A204.1 (cell line): ENCODE measurements at regions not wholly inside any gene's neighbourhood (a gene's known extent, or its start where the extent isn't known, plus 50 kb on each side); places are given as distances from the start of the nearest gene placed in this dataset.

Source experiments
- FAIRE-seq: peaks from 2 replicates; lab custom pipeline; 2012; peaks lifted over from hg19 to GRCh38; lab: Jason Lieb, UNC

- no peak for FAIRE-seq
These were observed 1076.8 kb downstream of the TUSC7 start for GRCh38 chr3:117786349-117786748.

DNA sequence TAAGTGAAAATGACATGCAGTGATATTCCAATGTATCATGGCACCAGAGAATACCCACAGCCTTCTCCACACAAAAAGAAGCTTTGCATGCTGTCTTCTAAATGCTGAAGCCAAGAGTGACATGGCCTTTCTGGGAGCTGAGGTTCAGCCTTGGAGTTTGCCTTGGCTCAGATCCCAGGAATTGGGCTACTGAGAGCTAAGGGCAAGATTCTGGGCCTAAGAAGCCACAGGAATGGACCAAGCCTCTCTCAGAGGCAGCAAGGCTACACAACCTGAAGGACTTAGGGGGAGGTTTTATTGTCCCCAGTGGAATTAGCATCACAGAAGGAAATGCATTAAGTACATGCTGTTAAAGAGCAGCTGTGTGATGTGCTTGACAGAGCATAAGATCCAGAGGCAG lies 1078.5 kb downstream of the TUSC7 start:
- no peak for FAIRE-seq

DNA sequence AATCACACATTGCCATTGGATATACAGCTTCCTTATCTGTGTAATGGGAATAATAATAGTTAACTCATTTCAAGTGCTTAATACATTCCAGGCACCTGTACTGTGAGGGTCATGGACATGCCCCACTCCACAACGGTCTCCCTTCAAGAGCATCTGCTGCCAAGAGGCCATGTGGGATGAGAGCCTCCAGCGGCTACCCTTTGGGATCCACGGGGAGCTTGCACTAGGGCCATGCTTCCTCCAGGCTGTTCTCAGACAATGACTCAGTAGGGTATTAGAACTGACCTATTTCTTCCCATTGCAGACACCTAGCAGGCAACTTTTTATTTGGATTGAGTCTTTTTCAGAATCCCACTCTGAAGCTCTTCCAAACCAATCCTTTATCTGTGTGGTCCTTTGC lies 1078.9 kb downstream of the TUSC7 start:
- FAIRE-seq = no peak

DNA sequence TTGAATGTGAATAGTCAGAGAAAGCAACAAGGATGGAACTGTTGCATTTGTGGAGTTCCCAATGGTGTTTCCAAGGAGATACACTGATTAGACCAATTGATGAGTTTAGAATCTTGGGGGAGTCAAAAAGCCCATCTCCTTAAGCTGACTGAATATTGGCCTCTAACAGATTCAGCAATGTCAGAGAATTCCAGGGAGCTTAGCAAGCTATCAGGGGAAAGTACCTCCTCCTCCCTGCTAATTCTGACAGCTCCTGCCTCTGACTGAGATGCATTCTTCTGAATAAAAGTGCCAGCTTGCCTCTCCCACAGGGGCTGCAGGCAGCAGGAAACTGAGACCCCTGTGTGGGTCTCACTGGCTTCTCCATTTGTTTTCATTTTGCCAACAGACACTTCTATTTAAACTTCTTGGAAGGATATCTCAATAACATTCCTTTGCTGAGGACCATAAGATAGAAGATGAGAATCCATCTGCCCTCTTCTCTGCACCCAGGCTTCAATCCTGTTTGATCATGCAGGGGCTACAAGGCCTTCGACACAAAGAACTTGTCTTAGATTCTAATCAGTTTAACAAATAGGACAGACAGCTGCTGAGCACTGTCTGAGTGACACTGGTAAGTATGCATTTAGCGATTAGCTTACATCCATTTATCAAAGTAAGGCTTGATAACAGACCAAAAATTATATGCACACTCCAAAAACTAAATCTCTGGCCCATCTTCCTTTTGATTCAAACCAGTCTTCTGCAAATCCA lies 1080.8 kb downstream of the TUSC7 start:
- no peak for FAIRE-seq

DNA sequence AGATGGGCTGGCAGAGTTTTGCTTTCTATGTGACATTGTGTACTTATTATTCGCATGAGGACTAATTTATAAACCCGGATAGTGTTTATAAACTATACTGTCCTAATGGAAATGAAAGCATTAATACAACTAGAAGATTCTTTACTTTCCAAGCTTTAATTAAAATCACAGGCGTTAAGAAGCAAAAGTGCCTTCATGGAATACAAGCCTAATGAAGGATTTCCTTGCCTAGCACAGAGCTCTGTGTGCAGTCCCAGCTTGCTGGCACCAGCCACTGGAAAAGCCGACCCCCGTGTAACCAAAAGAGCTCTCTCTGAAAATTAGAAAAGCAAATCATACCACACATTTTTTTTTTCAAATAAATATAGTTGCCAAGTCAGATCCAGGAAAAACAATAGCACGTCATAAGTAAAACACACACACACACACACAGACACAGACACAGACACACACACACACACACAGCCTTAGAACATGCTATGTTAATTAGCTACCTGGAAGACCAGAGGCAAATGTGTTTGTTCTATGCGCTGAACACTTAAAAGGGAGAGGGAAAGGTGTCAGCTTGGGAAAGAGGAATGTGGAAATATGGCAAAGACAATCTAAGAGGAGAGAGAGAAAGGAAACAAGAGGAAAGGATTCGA lies 1084.2 kb downstream of the TUSC7 start:
- no peak for FAIRE-seq

DNA sequence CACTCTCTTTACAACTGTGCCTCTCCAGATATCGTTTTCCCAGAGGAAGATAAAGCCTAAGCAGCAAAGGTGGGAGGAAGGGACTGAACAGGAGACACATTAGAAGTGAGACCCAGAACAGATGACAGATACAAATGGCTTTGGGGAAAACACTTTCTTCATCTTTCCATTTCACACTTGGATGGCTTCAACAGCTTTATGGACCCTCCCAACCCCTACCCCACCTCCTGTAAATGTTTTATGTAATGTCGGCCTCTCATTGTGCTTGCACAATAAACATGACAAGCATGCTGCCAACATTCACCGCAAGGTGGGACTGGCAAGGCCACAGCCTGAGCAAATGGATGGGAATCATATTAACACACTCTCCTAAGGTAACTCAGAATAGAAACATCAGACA lies 1088.6 kb downstream of the TUSC7 start:
- FAIRE-seq = no peak

- no peak for FAIRE-seq
These were observed 1089.3 kb downstream of the TUSC7 start for GRCh38 chr3:117798687-117799386.

DNA sequence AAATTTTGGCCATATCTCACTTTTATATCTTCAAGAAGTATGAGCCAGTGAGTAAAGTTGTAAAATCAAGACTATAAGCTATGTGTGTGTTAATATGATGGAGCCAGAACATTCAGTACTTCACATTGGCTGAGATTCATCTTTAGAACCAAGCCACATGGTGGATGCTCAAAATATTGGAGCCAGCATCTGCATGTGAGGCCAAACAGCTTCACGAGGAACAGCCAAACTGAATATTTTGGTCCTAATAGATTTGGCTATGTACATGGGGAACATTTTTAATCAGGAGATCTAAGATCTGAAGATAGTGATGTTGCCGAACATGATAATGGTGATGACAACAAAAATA lies 1089.8 kb downstream of the TUSC7 start:
- no peak for FAIRE-seq

- FAIRE-seq = no peak
These were observed 1092.3 kb downstream of the TUSC7 start for GRCh38 chr3:117801912-117802239.

- FAIRE-seq = no peak
These were observed 1099.9 kb downstream of the TUSC7 start for GRCh38 chr3:117809186-117810081.

DNA sequence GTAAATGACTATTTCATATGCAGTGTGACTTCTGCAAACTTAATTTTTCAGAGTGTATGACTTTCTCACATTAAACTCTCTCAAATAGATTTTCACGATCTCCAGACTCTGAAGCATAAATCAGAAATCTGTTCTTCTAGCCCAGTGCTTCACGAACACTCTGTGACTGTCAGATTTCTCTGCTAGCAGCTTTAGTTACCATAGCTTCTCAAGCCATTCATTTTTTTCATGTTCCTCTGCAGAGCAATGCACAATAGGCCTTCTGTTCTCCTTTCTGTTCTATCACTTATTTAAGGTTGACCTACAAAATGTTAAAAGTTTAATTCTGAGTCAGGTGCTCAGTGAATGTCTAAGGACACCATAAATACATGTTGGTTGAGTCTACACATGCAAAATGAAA lies 1102.2 kb downstream of the TUSC7 start:
- no peak for FAIRE-seq

DNA sequence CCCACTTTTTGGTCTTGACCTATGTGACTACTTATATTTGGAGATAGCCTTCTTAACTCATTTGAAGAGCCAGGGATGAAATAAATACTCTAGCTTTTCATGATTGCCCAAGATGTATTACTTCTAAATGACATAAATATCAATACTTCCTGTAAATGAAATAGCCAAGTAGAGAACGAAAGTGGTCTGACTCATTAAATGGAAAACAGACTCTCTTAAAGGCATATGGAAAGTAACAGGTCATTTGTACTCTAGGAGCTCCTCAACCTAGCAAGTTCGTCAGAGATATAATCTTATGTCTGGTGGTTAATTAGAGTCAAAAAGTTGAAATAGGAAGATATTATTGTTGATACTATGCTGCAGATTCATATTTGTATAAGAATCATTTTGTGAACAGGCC lies 1105.4 kb downstream of the TUSC7 start:
- no peak for FAIRE-seq

DNA sequence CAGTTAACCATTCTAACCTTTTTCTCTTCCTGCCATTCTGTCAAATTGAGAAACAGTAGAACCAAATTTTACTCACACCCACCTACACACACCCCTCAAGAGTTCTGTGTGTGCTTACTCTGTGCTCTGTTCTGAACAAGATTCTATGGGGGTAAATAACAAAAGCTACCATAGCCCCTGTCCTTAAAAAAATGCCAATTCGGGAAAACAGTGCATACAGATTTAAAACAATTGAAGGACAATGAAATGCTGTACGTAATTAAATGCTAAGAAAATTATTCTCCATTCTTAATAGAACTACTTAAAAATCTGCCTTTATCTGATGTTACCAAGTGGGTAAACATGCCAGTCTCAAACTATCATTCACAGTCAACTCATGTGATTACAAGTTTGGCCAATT lies 1107.5 kb downstream of the TUSC7 start:
- no peak for FAIRE-seq

DNA sequence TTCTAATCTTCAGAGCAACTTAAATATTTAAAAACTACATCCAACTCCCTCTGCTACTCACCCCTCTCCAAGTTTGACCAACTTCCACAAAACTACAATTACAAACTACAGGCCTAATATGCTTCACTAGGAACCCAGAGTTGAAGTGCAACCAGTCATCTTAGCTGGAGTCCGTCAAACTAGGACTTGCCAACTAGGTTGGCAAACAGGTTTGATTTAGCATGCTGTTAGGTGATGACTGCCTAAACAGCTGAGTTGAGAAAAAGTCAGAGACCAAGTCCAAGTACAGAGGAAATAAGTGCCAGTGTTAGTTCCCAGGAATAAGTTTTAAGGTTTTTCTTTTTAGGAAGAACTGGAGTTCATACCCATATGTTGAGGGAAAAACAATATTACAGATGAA lies 1109.0 kb downstream of the TUSC7 start:
- FAIRE-seq = no peak

- no peak for FAIRE-seq
These were observed 1111.2 kb downstream of the TUSC7 start for GRCh38 chr3:117820658-117821299.

GRCh38 chr3:117822416-117822815 lies 1112.8 kb downstream of the TUSC7 start:
- no peak for FAIRE-seq

- no peak for FAIRE-seq
These were observed 1126.7 kb downstream of the TUSC7 start for GRCh38 chr3:117836296-117836695.

DNA sequence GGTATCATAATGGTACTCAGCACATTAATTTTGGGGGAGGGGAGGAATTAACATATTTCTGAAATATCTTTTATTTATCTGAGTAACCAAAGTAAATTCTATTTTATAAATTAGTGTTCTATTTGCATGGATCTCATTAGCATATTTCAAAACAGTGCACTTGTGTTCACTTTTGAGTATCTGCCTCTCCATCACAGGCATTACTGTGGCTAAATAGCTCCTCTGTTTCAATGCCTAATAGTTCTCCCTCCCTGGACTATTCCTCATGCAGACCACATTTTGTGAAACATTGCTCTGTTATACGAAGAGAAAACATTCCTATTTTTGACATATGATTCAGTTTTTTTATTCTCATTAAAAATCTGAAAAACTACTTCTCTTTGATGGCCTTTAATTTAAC lies 1127.8 kb downstream of the TUSC7 start:
- FAIRE-seq = no peak

- FAIRE-seq = no peak
These were observed 1132.5 kb downstream of the TUSC7 start for GRCh38 chr3:117842086-117842485.

- no peak for FAIRE-seq
These were observed 1133.8 kb downstream of the TUSC7 start for GRCh38 chr3:117843356-117843755.

DNA sequence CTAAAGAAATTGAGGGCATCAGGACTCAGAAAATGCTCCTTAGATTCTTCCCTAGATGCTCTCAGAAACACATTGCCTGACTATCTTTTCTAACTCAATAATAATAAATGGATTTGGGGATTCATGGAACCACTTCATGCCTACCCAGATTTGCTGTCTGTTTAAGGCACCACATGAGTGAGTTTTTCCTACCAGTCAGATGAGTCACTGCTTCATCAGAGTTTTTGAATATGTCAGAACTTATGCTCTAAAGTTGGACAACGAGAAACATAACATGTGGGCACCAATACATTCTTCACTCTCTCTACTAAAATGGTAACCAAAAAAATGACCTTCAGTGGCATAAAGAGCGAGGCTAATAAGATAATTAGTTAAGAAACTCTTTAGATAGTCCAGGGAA lies 1135.1 kb downstream of the TUSC7 start:
- FAIRE-seq = no peak

DNA sequence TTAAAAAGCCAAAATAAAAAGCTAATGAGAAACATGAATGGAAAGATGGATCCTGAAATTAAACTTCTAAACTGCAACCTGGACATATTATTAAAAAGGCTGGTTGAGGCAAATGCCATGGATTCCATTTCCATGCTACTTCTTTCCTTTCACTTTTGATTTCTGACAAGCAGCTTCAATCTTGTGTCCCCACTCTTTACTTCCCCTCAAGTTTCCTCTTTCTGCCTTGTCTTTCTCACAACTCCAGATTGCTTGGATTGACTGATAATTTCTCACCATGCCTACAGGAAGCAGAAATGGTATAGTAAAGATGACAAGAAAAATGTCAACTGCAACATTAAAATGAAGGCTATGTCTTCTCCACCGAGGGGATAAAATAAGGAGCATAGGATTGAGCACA lies 1136.7 kb downstream of the TUSC7 start:
- FAIRE-seq = no peak
